SH-SY5Y (cell line): ENCODE measurements at regions not wholly inside any gene's neighbourhood (a gene's known extent, or its start where the extent isn't known, plus 50 kb on each side); places are given as distances from the start of the nearest gene placed in this dataset.

Experiments used
- GATA2 ChIP-seq: IDR thresholded peaks from 2 replicates; pipeline ENCODE4 v1.6.1; 2011; ENCODE audit warnings: mild to moderate bottlenecking, low read depth, low read length
- GATA3 ChIP-seq: IDR thresholded peaks from 2 replicates; pipeline ENCODE4 v1.6.1; 2011; ENCODE audit warnings: low read depth, mild to moderate bottlenecking, low read length, moderate library complexity

DNA sequence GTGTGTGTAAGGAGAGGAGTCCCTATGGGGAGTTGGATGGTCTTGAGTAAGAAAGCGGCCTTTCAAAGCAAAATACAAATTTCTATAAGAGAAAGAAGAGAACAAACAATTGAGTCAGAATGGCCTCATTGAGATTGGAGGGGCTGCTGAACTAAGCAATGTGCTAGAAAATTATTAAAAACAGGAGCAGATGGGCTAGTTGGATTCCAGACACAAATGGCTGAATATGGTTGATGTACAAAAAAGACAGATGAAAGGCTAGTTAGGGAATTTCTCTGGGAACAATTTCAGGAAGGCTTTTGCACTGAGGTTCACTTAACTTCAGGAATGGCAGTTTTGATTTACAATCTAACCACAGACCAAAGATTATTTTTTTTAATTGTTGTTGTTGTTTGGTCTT lies 1806.8 kb upstream of the TENM3 start:
- no peak for TF ChIP-seq GATA3
- no peak for TF ChIP-seq GATA2
